ES-I3 (cell line): ENCODE measurements at regions not wholly inside any gene's neighbourhood (a gene's known extent, or its start where the extent isn't known, plus 50 kb on each side); places are given as distances from the start of the nearest gene placed in this dataset.

Source experiments
- H3K36me3 ChIP-seq: 2 replicates; pipeline ENCODE4 v1.6.1; 2013; ENCODE audit warnings: mild to moderate bottlenecking, low read length, control low read depth, moderate library complexity; ENCODE audit not compliant: insufficient read depth
- H3K4me1 ChIP-seq: 2 replicates; pipeline ENCODE4 v1.6.1; 2013; ENCODE audit warnings: mild to moderate bottlenecking, control low read depth, low read length; ENCODE audit not compliant: insufficient read depth
- H3K9ac ChIP-seq: 2 replicates; pipeline ENCODE4 v1.6.1; 2013; ENCODE audit warnings: low read depth, mild to moderate bottlenecking, low read length, moderate library complexity
- H3K9me3 ChIP-seq: 2 replicates; pipeline ENCODE4 v1.6.1; 2013; ENCODE audit warnings: mild to moderate bottlenecking, low read length, moderate library complexity; ENCODE audit not compliant: control insufficient read depth, insufficient read depth

- Histone ChIP-seq H3K9ac (no peak overlapping the region), H3K36me3 (no peaks in the 10 kb centered on the region), H3K9me3 (peaks cover 4% of the 10 kb centered on the region; the same call in 1 of the 2 replicates), H3K4me1 (no peaks in the 10 kb centered on the region)
Observed at GRCh38 chr2:155766342-155767115, 566.0 kb downstream of the NR4A2 start.

- Histone ChIP-seq H3K4me1 (no peaks in the 10 kb centered on the region), H3K9me3 (no peaks in the 10 kb centered on the region), H3K36me3 (no peaks in the 10 kb centered on the region), H3K9ac (no peak overlapping the region)
Observed at GRCh38 chr2:155755481-155755880, 577.0 kb downstream of the NR4A2 start.

GRCh38 chr2:155748131-155748530 lies 584.4 kb downstream of the NR4A2 start:
- no peaks in the 10 kb centered on the region for H3K9me3 ChIP-seq
- no peak overlapping the region for H3K9ac ChIP-seq
- H3K4me1 ChIP-seq: no peaks in the 10 kb centered on the region
- H3K36me3 ChIP-seq: no peaks in the 10 kb centered on the region

- no peaks in the 10 kb centered on the region for H3K36me3 ChIP-seq
- H3K9me3 ChIP-seq: no peaks in the 10 kb centered on the region
- no peaks in the 10 kb centered on the region for H3K4me1 ChIP-seq
- H3K9ac ChIP-seq: no peak overlapping the region
Observed at GRCh38 chr2:155747531-155747930, 585.0 kb downstream of the NR4A2 start.

DNA sequence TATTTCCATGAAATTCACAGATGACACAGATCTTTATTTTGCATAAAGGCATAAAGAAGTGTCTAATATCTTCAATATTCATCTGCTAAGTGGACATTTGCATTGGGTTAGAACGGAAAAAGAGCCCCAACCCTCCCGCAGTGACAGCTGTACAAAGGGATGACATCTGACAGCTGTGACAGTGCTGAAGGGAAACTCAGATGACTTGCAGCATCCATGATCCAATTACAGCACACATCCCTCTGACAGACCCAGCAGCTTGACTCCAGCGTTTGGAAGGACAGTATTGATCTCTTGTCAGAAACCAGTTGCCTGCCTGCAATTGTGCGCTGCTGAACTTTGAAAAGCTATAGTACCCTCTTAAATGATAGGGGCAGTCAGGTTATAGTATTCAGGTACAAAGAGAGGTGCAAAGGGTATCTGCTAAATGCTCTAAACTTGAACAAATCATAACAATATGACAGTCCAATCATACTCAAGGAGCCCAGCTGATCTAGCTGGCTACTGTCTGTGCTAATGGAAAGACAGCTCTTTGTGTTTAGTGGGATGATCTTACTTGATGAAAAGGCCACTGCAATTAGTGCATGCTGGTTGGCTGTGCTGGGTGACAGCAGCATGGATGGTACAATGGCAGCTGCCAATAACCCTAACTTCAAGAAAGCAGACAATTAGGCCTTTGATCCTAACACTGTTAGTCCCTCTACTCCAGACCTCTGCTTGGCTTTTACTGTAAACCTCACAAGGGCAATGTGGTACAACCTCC lies 599.2 kb downstream of the NR4A2 start:
- Histone ChIP-seq H3K9ac (no peak overlapping the region), H3K9me3 (no peaks in the 10 kb centered on the region), H3K4me1 (peaks cover 24% of the 10 kb centered on the region), H3K36me3 (no peaks in the 10 kb centered on the region)

- Histone ChIP-seq H3K36me3 (no peaks in the 10 kb centered on the region), H3K9me3 (no peaks in the 10 kb centered on the region), H3K4me1 (peaks cover 34% of the 10 kb centered on the region), H3K9ac (no peak overlapping the region)
Observed at GRCh38 chr2:155730804-155731203, 601.7 kb downstream of the NR4A2 start.

GRCh38 chr2:155727187-155727895 lies 605.2 kb downstream of the NR4A2 start:
- Histone ChIP-seq H3K4me1 (peaks cover 34% of the 10 kb centered on the region), H3K9ac (peak overlapping the region; percentile 28; the same call in 1 of the 2 replicates), H3K36me3 (no peaks in the 10 kb centered on the region), H3K9me3 (no peaks in the 10 kb centered on the region)

GRCh38 chr2:155722290-155722689 lies 610.2 kb downstream of the NR4A2 start:
- Histone ChIP-seq H3K9ac (no peak overlapping the region), H3K9me3 (no peaks in the 10 kb centered on the region), H3K4me1 (peaks cover 5% of the 10 kb centered on the region; the same call in 1 of the 2 replicates), H3K36me3 (no peaks in the 10 kb centered on the region)

- Histone ChIP-seq H3K4me1 (no peaks in the 10 kb centered on the region), H3K9me3 (no peaks in the 10 kb centered on the region), H3K9ac (no peak overlapping the region), H3K36me3 (no peaks in the 10 kb centered on the region)
Observed at GRCh38 chr2:155715705-155716104, 616.8 kb downstream of the NR4A2 start.

- no peak overlapping the region for H3K9ac ChIP-seq
- no peaks in the 10 kb centered on the region for H3K36me3 ChIP-seq
- H3K9me3 ChIP-seq: no peaks in the 10 kb centered on the region
- no peaks in the 10 kb centered on the region for H3K4me1 ChIP-seq
Observed at GRCh38 chr2:155714983-155715382, 617.5 kb downstream of the NR4A2 start.

DNA sequence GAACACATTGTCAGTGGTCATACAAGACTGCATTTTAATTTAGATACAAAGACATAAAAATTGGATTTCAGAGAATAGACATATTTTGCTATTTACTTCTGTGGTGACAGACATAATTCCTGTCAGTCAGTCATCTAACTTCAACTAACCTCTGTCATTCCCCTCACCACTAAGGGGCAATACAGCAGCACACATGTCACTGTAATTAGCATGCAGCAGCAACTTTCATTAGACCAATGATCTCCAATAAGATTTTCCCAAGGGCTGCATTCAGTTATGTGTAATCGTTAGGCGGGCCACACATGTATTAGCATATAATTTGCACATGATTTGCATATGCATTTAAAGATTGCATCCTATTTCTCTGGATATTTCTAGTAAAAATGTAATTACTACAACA lies 624.5 kb downstream of the NR4A2 start:
- H3K9me3 ChIP-seq: no peaks in the 10 kb centered on the region
- H3K36me3 ChIP-seq: no peaks in the 10 kb centered on the region
- no peak overlapping the region for H3K9ac ChIP-seq
- H3K4me1 ChIP-seq: no peaks in the 10 kb centered on the region

DNA sequence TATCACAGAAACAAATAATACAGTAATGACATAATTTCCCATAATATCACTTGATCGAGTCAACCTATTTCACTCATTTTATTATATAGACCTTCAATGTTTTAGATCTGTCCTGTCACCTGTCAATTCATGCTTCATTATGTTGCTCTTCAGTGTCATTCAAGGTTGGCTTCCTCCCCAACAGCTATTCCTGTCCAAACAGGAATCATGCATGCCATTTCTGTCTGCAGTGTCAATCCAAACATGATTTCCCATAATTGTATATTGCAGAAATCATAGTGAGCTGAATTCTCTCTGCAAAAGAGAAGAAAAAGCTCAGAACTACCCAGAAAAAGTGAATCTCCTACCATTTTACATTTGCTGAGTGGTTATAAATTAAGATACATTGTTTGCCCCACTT lies 628.6 kb downstream of the NR4A2 start:
- no peaks in the 10 kb centered on the region for H3K4me1 ChIP-seq
- no peaks in the 10 kb centered on the region for H3K36me3 ChIP-seq
- no peak overlapping the region for H3K9ac ChIP-seq
- no peaks in the 10 kb centered on the region for H3K9me3 ChIP-seq

DNA sequence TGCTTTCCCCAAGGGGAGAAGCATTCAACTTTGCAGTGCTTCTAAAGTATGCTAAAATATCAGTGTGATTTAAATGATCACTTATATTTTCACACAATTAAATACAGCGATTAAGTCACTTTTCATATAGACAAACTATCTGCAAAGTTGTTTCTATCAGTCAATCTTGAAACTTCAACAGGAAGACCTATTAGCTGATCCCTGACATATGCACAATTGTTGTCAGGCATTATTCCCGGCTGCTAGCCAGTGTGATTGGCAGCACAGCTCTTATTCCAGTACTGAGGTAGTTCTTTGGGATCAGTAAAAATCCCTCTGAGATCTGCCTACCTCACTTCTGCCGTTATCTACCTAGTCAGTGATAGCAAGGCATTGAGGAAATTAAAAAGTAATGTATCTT lies 629.5 kb downstream of the NR4A2 start:
- no peaks in the 10 kb centered on the region for H3K36me3 ChIP-seq
- no peak overlapping the region for H3K9ac ChIP-seq
- H3K9me3 ChIP-seq: no peaks in the 10 kb centered on the region
- H3K4me1 ChIP-seq: no peaks in the 10 kb centered on the region

DNA sequence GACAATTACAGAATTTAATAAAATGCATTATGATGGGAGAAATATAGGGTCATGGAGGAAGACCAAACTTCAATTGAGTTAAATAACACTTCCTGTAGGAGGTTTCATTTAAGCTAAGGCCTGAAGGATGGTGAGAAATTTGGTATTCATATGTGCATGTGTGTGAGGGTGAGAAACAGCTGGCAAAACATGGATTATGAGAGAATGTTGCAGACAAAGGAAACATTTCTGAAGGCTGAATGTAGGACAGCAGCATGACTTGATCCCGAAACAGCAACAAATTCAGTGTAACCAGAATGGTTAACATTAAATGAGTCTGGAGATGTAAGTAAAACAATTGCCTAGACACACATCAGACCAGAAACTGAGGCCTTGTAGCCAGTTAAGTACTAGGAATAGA lies 630.8 kb downstream of the NR4A2 start:
- H3K4me1 ChIP-seq: no peaks in the 10 kb centered on the region

More for the DNA sequence above, 630.8 kb downstream of the NR4A2 start:
- Histone ChIP-seq H3K9me3 (no peaks in the 10 kb centered on the region), H3K9ac (no peak overlapping the region), H3K36me3 (no peaks in the 10 kb centered on the region)
